Activated CD4-positive, alpha-beta T cell treated with anti-CD3 and anti-CD28 coated beads, Interleukin-2, amount 10 ng/mL, durations not matched to agents 24 days and 14 days (primary cell): ENCODE measurements at regions not wholly inside any gene's neighbourhood (a gene's known extent, or its start where the extent isn't known, plus 50 kb on each side); places are given as distances from the start of the nearest gene placed in this dataset.

Experiments
- DNase-seq: peaks from one replicate; pipeline ENCODE4 v3.0.0; 2022
- H3K27ac Mint-ChIP-seq: one replicate; pipeline ENCODE4 v1.8.0; 2022; ENCODE audit warnings: mild to moderate bottlenecking, mixed read lengths
- H3K27me3 Mint-ChIP-seq: one replicate; pipeline ENCODE4 v1.8.0; 2022; ENCODE audit warnings: mixed read lengths
- H3K36me3 Mint-ChIP-seq: one replicate; pipeline ENCODE4 v1.8.0; 2022; ENCODE audit warnings: low read depth, mild to moderate bottlenecking, mixed read lengths
- H3K4me1 Mint-ChIP-seq: one replicate; pipeline ENCODE4 v1.8.0; 2021; ENCODE audit warnings: mixed read lengths
- H3K4me3 Mint-ChIP-seq: one replicate; pipeline ENCODE4 v1.8.0; 2022; ENCODE audit warnings: mild to moderate bottlenecking, moderate library complexity, mixed read lengths
- H3K9me3 Mint-ChIP-seq: one replicate; pipeline ENCODE4 v1.8.0; 2021; ENCODE audit warnings: mixed read lengths
- intact Hi-C: fragments of 100-400 bp; cut with micrococcal nuclease; formaldehyde crosslinking; loops from one replicate; pipeline ENCODE4 v1.15.1; 2023

GRCh38 chr18:69326094-69326493, 74.6 kb upstream of the DOK6 start:
- H3K27ac Mint-ChIP-seq: no peak overlapping the region
- H3K36me3 Mint-ChIP-seq: no peaks in the 10 kb centered on the region
- DNase-seq: no peak
- H3K9me3 Mint-ChIP-seq: no peaks in the 10 kb centered on the region
- intact Hi-C loops: no loop called here
- H3K27me3 Mint-ChIP-seq: no peaks in the 10 kb centered on the region
- no peaks in the 10 kb centered on the region for H3K4me1 Mint-ChIP-seq
- no peak overlapping the region for H3K4me3 Mint-ChIP-seq

- H3K9me3 Mint-ChIP-seq: no peaks in the 10 kb centered on the region
- DNase-seq: no peak
- H3K36me3 Mint-ChIP-seq: no peaks in the 10 kb centered on the region
- intact Hi-C loops: no loop called here
- H3K4me1 Mint-ChIP-seq: no peaks in the 10 kb centered on the region
- H3K4me3 Mint-ChIP-seq: no peak overlapping the region
- H3K27me3 Mint-ChIP-seq: no peaks in the 10 kb centered on the region
- no peak overlapping the region for H3K27ac Mint-ChIP-seq
These were observed 72.6 kb upstream of the DOK6 start for GRCh38 chr18:69328086-69328485.

- Mint-ChIP-seq H3K27ac (no peak overlapping the region), H3K4me3 (no peak overlapping the region), H3K9me3 (no peaks in the 10 kb centered on the region), H3K27me3 (no peaks in the 10 kb centered on the region), H3K36me3 (no peaks in the 10 kb centered on the region), H3K4me1 (no peaks in the 10 kb centered on the region)
- no peak for DNase-seq
- intact Hi-C loops: no loop called here
These were observed 70.2 kb upstream of the DOK6 start for GRCh38 chr18:69330385-69331005.

GRCh38 chr18:69349912-69350597, 50.6 kb upstream of the DOK6 start:
- Mint-ChIP-seq H3K27me3 (no peaks in the 10 kb centered on the region), H3K36me3 (no peaks in the 10 kb centered on the region), H3K27ac (no peak overlapping the region), H3K4me1 (no peaks in the 10 kb centered on the region), H3K9me3 (no peaks in the 10 kb centered on the region), H3K4me3 (no peak overlapping the region)
- DNase-seq: no peak
- intact Hi-C loops: no loop called here
